ENCODE measurements at regions not wholly inside any gene's neighbourhood (a gene's known extent, or its start where the extent isn't known, plus 50 kb on each side); places are given as distances from the start of the nearest gene placed in this dataset.

GRCh38 chr10:111879969-111880368 lies 303.6 kb downstream of the GPAM start (continued):
- TF ChIP-seq ZNF462 (CRISPR knock-in tag; IDR thresholded peaks at IDR 0.05): no peak
- no peak for TF ChIP-seq ZNF114 (CRISPR knock-in tag; IDR thresholded peaks at IDR 0.05)
- no peak for TF ChIP-seq EZH2 (IDR thresholded peaks at IDR 0.05; ENCODE audit: low read depth, unreplicated experiment)
- TF ChIP-seq JUNB (IDR thresholded peaks at IDR 0.05; ENCODE audit: unreplicated experiment): no peak
- TF ChIP-seq STAT1 (IDR thresholded peaks at IDR 0.05; ENCODE audit: unreplicated experiment): no peak
- TF ChIP-seq NANOG (IDR thresholded peaks at IDR 0.05; ENCODE audit: borderline replicate concordance): no peak
- TF ChIP-seq POLR2AphosphoS5 (IDR thresholded peaks at IDR 0.05; ENCODE audit: low read depth): no peak
- TF ChIP-seq CREB1 (CRISPR knock-in tag; IDR thresholded peaks at IDR 0.05; ENCODE audit: low read depth): no peak
- no peak for TF ChIP-seq CTCF (conservative IDR thresholded peaks at IDR 0.05; ENCODE audit: low read depth in 2 of 2)

- Mint-ChIP-seq H3K27me3 (ENCODE audit: insufficient read depth, low read depth, poor library complexity) (peaks cover 11% of the 10 kb centered on the region), H3K36me3 (ENCODE audit: low read depth) (peaks cover 20% of the 10 kb centered on the region), H3K27ac (no peak overlapping the region), H3K4me3 (no peak overlapping the region), H3K4me1 (peaks cover 10% of the 10 kb centered on the region), H3K9me3 (peaks cover 38% of the 10 kb centered on the region)
- Histone ChIP-seq H3K36me3 (ENCODE audit: insufficient read depth) (0 out of 2 replicates have a peak, but pooled peaks cover 3% of the 10 kb centered on the region), H3K27me3 (ENCODE audit: insufficient read depth) (no peaks in the 10 kb centered on the region), H3K79me2 (replicated peaks; ENCODE audit: insufficient read depth) (no peaks in the 10 kb centered on the region), H2AFZ (no peak overlapping the region), H3F3A (replicated peaks; ENCODE audit: low read depth) (no peaks in the 10 kb centered on the region), H3K9me2 (ENCODE audit: insufficient read depth) (peaks cover 16% of the 10 kb centered on the region; the same call in 1 of the 2 replicates), H3K4me2 (no peak overlapping the region), H4K20me1 (replicated peaks; ENCODE audit: insufficient read depth) (no peaks in the 10 kb centered on the region), H3K4me1 (ENCODE audit: insufficient read depth) (peaks cover 2% of the 10 kb centered on the region; the same call in 1 of the 2 replicates), H3K27ac (ENCODE audit: low read depth) (no peak overlapping the region), H3K4me3 (no peak overlapping the region)
- DNase-seq (ENCODE audit: low spot score): no peak
- no peak for ATAC-seq
- TF ChIP-seq ZNF462 (CRISPR knock-in tag; IDR thresholded peaks at IDR 0.05): no peak
- no peak for TF ChIP-seq POLR2AphosphoS5 (IDR thresholded peaks at IDR 0.05; ENCODE audit: low read depth)
- no peak for TF ChIP-seq JUNB (IDR thresholded peaks at IDR 0.05; ENCODE audit: unreplicated experiment)
These were observed 298.5 kb downstream of the GPAM start for GRCh38 chr10:111885046-111885445.
